ENCODE measurements at regions not wholly inside any gene's neighbourhood (a gene's known extent, or its start where the extent isn't known, plus 50 kb on each side); places are given as distances from the start of the nearest gene placed in this dataset.

DNA sequence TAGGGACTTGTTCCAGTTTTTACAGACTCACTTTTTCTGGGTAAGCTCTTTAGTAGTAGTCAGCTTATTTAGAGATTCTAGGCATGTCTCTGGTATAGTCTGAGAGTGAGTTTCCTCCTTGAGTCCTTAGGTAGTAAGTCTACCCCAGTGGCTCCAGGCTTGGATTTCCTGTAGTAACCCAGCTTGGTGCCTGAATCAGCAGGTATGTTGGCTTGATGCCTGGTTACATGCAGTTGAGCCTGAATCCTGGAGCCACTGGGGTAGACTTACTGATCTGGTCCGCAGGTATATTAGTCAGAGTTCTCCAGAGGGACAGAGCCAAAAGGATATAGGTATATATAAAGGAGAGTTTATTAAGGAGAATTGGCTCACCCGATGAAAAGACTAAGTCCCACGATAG, 85.8 kb upstream of the RBMS3 start:
- TF ChIP-seq, protein P1, sequence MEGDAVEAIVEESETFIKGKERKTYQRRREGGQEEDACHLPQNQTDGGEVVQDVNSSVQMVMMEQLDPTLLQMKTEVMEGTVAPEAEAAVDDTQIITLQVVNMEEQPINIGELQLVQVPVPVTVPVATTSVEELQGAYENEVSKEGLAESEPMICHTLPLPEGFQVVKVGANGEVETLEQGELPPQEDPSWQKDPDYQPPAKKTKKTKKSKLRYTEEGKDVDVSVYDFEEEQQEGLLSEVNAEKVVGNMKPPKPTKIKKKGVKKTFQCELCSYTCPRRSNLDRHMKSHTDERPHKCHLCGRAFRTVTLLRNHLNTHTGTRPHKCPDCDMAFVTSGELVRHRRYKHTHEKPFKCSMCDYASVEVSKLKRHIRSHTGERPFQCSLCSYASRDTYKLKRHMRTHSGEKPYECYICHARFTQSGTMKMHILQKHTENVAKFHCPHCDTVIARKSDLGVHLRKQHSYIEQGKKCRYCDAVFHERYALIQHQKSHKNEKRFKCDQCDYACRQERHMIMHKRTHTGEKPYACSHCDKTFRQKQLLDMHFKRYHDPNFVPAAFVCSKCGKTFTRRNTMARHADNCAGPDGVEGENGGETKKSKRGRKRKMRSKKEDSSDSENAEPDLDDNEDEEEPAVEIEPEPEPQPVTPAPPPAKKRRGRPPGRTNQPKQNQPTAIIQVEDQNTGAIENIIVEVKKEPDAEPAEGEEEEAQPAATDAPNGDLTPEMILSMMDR (IDR thresholded peaks at IDR 0.05): no peak
- Histone ChIP-seq H3K4me3 (no peak overlapping the region), H3K9me3 (no peaks in the 10 kb centered on the region), H3K27ac (no peak overlapping the region), H3K36me3 (no peaks in the 10 kb centered on the region), H3K27me3 (replicated peaks; ENCODE audit: insufficient read depth) (no peaks in the 10 kb centered on the region), H3K4me1 (ENCODE audit: control insufficient read depth in 1 of 2, low read depth in 2 of 2) (no peaks in the 10 kb centered on the region)
- DNase-seq (ENCODE audit: low spot score) (no peak), ATAC-seq (ENCODE audit: insufficient number of reproducible peaks, low FRiP score, low read depth) (no peak)

DNA sequence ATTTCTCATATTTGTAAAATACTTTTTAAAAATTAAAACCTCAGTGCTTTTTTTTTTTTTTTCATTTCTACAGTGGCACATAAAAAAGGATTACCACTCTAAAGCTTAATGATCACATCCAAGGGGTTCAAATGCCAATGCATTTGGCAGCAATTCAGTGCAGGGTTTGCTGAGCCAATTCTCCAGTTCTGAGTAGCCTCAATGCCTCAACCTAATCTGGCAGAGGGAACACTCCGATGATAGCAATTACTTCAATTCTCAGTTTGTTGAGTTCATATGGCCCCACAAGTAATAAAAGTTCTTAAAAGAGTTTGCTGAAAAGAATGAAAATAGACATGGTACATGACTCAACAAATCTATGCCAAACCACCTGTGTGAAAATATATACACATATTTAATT, 79.3 kb upstream of the RBMS3 start:
- Histone ChIP-seq H3K4me3 (no peak overlapping the region), H3K4me1 (ENCODE audit: control insufficient read depth in 1 of 2, low read depth in 2 of 2) (no peaks in the 10 kb centered on the region), H3K27me3 (replicated peaks; ENCODE audit: insufficient read depth) (no peaks in the 10 kb centered on the region), H3K9me3 (no peaks in the 10 kb centered on the region), H3K27ac (no peak overlapping the region), H3K36me3 (no peaks in the 10 kb centered on the region)
- TF ChIP-seq, protein P1 (IDR thresholded peaks at IDR 0.05): no peak
- ATAC-seq (ENCODE audit: insufficient number of reproducible peaks, low FRiP score, low read depth) (no peak), DNase-seq (ENCODE audit: low spot score) (no peak)

- Histone ChIP-seq H3K4me1 (ENCODE audit: control insufficient read depth in 1 of 2, low read depth in 2 of 2) (no peaks in the 10 kb centered on the region), H3K27ac (no peak overlapping the region), H3K4me3 (no peak overlapping the region), H3K36me3 (no peaks in the 10 kb centered on the region), H3K9me3 (no peaks in the 10 kb centered on the region), H3K27me3 (replicated peaks; ENCODE audit: insufficient read depth) (no peaks in the 10 kb centered on the region)
- ATAC-seq (ENCODE audit: insufficient number of reproducible peaks, low FRiP score, low read depth) (no peak), DNase-seq (ENCODE audit: low spot score) (no peak)
- TF ChIP-seq, protein P1 (IDR thresholded peaks at IDR 0.05): no peak
These were observed 78.5 kb upstream of the RBMS3 start for GRCh38 chr3:29202378-29202777.

DNA sequence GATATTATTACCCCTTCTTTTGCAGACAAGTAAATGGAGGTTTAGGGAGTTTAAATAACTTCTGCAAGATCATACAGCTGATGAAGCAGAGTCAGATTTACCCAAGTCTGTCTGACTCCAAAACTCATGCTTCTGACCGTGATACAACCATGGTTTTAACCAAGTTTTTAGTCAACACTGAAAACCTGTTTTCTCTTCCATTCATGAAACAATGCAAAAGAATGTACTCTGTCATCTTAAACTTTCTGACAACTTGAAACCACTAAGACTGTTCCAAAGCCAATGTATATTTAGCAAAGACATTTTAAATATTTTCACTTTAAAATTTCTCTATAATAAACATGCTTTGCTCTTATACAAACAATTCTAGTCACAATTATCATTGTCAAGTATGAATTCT, 77.0 kb upstream of the RBMS3 start:
- H3K27me3 ChIP-seq (replicated peaks; ENCODE audit: insufficient read depth): no peaks in the 10 kb centered on the region
- no peak overlapping the region for H3K27ac ChIP-seq
- no peaks in the 10 kb centered on the region for H3K9me3 ChIP-seq
- H3K36me3 ChIP-seq: no peaks in the 10 kb centered on the region
- H3K4me1 ChIP-seq (ENCODE audit: control insufficient read depth in 1 of 2, low read depth in 2 of 2): no peaks in the 10 kb centered on the region
- ATAC-seq (ENCODE audit: insufficient number of reproducible peaks, low FRiP score, low read depth) (no peak), DNase-seq (ENCODE audit: low spot score) (no peak)
- H3K4me3 ChIP-seq: no peak overlapping the region
- TF ChIP-seq, protein P1 (IDR thresholded peaks at IDR 0.05): no peak

GRCh38 chr3:29207427-29207826, 73.4 kb upstream of the RBMS3 start:
- no peaks in the 10 kb centered on the region for H3K27me3 ChIP-seq (replicated peaks; ENCODE audit: insufficient read depth)
- no peak for DNase-seq (ENCODE audit: low spot score)
- TF ChIP-seq, protein P1 (IDR thresholded peaks at IDR 0.05): no peak
- ATAC-seq (ENCODE audit: insufficient number of reproducible peaks, low FRiP score, low read depth): no peak
- H3K27ac ChIP-seq: no peak overlapping the region
- no peak overlapping the region for H3K4me3 ChIP-seq
- no peaks in the 10 kb centered on the region for H3K4me1 ChIP-seq (ENCODE audit: control insufficient read depth in 1 of 2, low read depth in 2 of 2)
- H3K9me3 ChIP-seq: no peaks in the 10 kb centered on the region
- H3K36me3 ChIP-seq: no peaks in the 10 kb centered on the region
